HG03520 (cell line): ENCODE measurements at regions not wholly inside any gene's neighbourhood (a gene's known extent, or its start where the extent isn't known, plus 50 kb on each side); places are given as distances from the start of the nearest gene placed in this dataset.
A peak's percentile ranks its signal among the peaks of the same experiment; 100 is the strongest.
"Not testable (repeated sequence)": the region's sequence is repeated elsewhere in the genome, so short reads cannot be mapped to it uniquely, and the experiment has no call there.

Source experiments
- ATAC-seq: cut with Tn5 transposase; IDR thresholded peaks from one replicate; pipeline ENCODE4 v1.9.1; 2021; ENCODE audit warnings: mild to moderate bottlenecking, moderate library complexity; ENCODE audit not compliant: unreplicated experiment

DNA sequence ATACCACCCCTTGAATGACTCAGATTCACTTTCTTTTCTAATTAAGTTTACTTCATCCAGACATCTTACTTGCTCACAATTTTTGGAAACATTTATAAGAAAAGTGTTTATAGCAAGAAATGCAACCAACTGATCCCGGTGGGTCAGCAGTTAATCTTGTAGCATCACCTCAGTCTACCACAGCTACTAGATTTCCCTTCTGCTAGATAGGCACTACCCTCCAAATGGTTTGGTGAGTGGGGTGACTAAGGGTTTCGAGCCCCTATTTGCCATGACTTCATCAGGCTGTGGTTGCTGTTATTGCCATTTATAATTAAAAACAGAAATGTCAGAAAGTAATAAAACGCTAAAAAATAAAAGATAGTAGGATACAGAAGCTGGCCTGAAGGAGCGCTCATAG, 930.1 kb upstream of the GJE1 start:
- no peak for ATAC-seq

DNA sequence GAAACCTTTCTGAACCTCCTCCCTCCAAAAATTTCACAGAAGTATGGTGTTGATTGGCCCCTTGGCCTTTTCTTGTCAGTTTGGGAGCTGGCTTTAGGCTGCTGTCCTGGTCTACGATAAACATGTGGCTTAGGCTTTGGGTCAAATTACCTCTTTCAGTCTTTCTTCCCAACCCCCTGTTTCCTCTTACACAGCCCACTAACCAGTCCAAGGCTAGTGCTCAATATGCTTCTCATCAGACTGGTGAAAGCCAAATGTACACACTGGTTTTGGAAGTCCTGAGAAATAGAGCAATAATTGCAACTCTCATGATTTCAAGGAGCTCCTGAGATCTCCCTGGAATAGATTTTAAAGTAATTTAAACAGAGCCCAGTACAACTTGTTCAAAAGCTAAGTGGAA, 933.7 kb upstream of the GJE1 start:
- no peak for ATAC-seq

DNA sequence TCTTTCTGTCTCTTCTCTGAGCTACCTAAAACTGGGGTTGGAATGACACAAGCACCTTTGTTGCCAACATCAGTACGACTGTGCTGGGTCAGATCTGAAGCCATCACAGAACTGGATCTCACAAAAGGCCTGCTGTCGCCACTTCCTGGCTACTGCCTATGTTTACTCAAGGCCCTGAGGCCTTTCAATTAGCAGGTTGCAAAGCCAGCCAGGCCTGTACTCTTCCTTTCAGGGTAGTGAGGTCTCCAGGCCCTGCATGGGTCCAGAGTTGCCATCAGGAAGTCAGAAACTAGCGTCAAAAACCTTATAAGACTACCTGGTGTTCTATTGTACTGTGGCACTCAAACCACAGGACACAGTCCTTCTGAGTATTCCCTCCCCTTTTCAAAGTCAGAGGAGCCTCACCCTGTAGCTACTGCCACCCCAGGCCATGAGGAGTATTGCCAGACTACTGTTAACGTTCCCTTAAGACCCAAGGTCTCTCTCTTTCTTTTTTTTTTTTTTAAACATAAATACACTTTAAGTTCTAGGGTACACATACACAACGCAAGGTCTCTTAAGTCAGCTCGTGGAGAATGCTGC, 937.4 kb upstream of the GJE1 start:
- peak; percentile 53 for ATAC-seq

DNA sequence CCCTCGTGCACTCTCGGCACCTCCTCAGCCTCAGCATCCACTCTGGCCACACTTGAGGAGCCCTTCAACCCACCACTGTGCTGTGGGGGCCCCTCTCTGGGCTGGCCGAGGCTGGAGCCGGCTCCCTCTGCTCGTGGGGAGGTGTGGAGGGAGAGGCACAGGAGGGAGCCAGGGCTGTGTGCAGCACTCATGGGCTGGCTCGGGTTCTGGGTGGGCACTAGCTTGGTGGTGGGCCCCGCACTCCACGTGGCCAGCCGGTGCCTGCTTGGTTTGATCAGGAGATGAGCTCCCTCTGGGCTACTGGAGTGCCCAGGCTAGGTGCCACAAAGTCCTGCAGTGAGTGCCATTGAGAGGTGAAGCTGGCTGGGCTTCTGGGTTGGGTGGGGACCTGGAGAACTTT, 949.4 kb upstream of the GJE1 start:
- no peak for ATAC-seq

DNA sequence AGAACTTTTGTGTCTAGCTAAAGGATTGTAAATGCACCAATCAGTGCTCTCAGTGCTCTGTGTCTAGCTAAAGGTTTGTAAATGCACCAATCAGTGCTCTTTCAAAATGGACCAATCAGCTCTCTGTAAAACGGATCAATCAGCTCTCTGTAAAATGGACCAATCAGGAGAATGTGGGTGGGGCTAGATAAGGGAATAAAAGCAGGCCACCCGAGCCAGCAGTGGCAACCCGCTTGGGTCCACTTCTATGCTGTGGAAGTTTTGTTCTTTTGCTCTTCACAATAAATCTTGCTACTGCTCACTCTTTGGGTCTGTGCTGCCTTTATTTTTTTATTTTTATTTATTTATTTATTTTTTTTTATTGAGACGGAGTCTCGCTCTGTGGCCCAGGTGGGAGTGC, 957.3 kb upstream of the GJE1 start:
- not testable (repeated sequence) for ATAC-seq

DNA sequence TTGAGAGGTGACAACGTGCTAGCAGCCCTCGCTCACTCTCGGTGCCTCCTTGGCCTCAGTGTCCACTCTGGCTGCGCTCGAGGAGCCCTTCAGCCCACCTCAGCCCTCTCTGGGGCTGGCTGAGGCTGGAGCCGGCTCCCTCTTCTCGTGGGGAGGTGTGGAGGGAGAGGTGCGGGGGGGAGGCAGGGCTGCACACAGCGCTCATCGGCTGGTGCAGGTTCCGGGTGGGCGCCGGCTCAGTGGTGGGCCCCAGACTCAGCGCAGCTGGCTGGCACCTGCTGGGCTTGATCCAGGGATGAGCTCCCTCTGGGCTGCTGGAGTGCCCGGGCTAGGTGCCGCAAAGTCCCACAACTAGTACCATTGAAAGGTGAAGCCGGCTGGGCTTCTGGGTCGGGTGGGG, 957.8 kb upstream of the GJE1 start:
- no peak for ATAC-seq

DNA sequence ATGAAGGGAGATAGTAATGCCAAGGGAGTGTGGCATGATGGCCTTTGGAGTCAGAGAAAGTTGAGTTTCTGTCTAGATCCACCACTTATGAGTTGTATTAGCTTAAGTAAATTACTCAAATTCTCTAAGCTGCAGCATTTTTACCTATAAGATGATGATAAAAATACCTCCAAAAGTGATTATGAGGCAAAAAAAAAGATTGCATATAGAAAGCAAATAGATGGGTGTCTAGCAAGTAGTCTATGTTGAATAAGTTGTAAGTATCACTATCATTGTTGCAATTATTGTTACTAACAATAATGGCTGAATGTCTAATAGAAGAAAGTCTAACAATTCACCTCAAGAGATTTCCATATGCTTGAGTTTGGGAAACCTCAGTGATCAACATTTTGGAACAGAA, 959.2 kb upstream of the GJE1 start:
- no peak for ATAC-seq

DNA sequence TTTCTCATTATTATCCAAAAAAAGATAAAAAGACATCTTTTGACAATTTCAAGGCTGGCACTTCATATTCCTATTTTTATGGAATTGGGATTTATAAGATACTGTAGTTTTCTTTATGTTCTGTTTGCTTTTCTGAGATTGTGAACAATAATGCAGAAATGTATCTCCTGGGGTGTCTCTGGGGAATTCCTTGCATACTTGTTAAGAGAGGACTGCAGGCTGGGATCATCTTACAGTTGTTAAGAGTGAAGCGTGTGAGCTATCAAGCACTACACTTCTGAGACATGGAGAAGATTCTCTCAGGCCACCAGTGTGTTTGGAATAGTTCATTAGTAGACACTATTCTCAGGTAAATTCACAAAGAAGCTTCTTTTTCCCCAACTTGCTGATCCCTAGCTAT, 963.3 kb upstream of the GJE1 start:
- no peak for ATAC-seq

DNA sequence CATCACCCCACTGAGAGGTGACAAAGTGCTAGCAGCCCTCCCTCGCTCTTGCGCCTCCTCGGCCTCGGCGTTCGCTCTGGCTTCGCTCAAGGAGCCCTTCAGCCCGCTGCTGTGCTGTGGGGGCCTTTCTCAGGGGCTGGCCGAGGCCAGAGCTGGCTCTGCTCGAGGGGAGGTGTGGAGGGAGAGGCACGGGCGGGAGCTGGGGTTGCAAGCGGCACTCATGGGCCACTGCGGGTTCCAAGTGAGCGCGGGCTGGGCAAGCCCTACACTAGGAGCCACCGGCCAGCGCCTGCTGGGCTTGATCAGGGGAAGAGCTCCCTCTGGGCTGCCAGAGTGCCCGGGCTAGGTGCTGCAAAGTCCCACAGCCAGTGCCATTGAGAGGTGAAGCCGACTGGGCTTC, 964.8 kb upstream of the GJE1 start:
- no peak for ATAC-seq

DNA sequence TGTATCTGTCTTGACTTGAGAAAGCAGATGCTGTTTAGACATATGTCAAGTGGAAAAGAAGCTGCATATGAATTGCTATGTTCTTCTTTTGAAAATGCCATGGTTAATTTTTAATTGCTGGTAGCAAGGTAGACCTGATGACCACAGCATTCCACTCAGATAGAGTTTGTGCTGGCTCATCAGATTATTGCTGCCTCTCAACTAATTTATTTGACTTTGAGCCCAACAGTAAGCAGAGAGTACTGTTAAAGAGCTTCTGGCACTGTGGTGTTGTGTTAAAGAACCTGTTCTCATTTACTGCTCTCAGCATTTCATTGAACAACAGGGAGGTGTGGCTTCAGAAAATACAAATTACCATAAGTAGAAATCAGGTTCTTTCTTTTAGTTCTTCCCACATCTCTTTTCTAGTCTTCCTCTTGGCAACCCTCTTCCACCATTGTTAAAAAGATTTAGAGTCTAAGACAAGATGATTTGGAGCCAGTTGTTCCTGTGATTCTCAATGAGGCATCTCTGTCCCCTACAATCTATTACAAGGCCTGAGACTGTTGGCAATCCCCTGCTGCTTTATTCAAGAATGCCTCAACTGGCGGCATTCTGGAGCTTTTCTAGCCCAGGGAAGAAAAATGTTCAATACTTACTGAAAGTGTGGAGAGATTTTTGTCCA, 967.6 kb upstream of the GJE1 start:
- ATAC-seq = no peak

DNA sequence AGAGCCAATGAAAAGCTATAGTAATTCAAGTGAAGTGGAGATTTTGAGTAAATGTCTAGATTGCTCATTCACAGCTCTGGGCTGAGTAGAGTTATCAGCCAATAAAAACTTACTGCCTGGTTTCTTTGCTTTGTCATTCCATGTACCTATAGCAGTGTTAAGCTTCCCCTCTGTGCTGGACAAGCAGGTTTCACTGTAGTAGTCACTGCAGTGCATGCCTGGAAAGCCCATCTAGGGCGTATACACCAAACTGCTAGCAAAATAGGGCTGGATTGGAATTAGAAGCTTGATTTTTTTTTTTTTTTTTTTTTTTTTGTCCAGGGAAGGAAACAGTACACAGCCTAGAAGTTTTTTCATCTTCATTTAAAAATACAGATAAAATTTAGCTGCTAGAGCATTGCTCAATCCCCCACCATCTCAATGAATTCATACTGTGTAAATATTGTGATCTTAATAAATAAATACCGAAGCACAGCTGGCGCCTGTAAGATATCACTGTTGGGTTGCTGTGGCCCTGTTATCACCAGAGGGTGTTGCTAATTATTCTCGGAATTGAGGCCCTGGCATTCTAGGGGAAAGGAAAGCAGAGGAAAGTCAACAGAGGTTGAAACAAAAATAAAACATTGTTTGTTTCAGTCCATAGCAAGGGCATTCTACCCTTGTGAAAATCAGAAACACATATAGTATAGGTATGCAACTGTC, 968.5 kb upstream of the GJE1 start:
- ATAC-seq = no peak

DNA sequence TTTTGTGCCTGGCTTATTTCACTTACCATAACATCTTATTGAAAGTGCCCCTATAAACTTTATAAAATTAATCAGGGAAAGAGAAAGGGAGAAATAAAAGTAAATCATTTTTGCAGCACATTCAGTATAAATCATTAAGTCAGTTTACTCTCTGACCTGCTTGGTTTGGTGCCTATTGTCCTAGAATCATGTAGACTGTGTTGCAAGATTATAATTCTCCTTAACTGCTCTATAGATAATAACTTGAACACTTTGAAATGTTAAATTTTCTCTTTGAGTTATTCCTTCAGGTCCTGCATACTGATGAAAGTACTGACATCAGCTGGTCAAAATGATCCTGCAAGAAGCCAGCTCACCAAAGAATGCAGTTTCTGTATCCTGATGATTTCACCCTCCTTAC, 969.6 kb upstream of the GJE1 start:
- no peak for ATAC-seq

DNA sequence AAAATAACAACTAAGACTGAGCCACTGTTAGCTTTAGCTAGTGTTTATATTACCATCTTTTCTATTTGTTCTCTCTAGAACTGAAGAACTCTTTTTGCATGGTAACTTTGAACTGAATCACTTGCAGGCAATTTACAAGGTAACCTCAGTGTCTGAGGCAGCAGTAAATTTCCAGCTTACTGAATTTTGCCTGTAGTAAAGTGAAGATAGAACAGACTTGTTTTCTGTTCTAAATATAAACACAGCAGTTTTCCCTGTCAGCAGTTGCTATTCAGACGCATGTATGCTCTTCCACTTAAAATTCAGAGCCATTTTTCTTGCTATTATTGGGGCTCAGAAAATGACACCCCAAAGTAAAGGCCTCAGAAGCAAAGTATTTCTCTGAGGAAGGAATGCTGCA, 974.0 kb upstream of the GJE1 start:
- no peak for ATAC-seq

DNA sequence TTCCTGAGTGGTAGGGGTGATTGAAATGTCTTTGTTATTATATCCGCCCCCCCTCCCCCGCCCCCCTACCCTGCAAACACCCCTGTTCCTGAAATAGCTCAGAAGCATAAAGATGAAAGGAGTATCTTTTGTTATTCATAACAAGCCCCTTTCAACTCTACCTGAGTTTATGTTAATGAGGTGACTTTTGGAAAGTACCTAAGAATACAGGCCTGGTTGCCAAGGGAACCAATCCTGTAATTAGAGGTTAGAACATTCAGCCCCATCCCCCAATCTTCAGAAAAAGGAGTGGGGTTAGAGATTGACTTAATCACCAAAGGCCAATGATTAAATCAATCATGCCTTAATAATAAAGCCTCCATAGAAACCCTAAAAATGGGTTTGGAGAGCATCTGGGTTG, 979.2 kb upstream of the GJE1 start:
- ATAC-seq = no peak

DNA sequence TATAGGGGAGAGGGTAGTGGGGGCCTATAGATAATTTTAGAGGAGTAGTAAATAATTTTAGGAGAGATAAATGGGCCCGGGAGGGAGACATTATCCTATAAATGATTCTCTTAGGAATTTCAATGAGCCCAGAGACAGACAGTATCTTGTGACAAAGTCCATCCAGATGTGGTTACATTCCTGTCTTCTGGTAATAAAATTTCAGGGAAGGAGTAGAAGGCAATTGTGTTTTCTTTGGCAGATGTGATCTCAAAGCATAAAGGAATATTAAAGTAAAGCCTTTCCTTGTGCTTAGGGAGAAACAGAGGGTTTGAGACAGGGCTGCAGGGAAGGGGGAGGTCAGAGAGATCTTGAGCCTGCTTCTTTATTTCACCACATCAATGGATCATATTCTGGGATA, 979.8 kb upstream of the GJE1 start:
- ATAC-seq = no peak

DNA sequence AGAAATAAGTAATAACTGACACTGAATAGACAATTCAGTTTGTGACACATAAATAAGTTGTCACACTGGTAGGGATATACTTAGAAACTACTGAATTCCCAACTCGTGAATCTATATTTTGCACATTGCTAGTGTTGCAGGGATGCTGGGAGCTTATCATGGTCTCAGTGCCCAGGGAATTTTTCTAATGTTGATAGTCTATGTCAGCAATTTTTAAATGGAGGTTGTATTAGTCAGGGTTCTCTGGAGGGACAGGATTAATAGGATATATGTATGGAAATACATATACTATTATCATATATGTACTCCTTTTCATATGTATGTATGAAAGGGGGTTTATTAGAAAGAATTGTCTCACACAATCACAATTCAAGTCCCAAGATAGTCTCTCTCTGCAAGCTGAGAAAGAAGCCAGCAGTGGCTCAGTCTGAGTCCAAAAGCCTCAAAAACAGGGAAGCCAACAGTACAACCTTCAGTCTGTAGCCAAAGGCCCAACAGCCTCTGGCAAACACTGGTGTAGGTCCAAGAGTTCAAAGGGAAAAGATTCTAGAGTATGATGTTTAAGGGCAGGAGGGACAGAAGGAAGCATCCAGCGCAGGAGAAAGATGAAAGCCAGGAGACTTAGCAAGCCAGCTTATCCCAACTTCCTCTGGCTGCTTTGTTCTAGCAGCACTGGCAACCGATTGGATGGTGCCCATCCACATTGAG, 980.9 kb upstream of the GJE1 start:
- no peak for ATAC-seq

DNA sequence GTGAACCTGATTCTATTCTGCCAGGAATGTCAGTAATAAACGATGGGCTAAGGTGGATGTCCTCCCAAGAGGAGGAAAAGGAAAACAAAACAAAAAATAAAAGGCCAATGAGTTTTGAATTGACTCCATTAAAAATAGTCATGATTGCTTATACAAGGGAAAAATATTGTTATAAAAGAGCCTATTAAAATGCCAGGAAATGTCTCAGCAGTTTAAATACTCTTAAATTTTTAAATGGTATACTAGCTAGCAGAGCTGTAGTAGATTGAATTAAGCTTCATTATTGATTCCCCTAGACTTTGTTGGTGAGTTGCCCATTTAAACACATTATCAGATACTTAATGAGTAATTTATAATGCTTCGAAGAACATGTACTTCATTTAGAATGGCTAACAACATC, 990.9 kb upstream of the GJE1 start:
- ATAC-seq = no peak

DNA sequence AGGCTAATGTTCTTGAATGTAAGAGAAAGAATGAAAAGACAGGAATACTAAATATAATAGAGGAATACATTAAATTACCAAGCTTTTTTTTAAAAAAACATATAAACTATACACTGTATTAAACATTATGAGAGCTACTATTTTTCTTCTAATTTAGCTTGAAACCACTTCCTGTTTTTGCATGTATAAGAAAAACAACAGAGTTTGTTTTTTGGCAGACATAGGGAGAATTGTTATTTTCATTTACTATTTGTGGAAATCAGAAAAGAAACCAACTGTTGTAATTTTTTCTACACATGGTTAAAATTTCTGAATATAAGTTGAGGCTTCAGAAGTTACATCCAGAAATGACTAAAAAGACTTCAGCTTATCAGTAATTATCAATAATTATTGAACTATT, 991.8 kb upstream of the GJE1 start:
- no peak for ATAC-seq

DNA sequence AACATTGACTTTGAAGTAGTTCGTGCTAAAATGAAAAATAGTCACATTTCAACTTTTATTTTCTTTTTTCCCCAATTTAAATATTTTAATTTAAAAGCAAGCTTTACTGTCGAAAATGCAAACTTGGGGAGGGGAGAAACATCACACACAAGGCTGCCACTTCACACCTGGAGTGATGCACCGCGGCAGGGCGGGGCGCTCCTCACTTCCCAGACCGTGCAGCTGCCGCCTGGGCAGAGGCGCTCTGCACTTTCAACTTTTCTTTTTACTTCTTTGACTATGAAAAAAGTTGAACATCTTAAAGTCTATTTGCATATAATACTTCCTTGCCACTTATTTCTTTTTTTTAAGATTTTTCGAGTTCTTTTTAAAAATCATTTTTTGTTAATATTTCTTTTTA, 993.3 kb upstream of the GJE1 start:
- ATAC-seq = no peak

DNA sequence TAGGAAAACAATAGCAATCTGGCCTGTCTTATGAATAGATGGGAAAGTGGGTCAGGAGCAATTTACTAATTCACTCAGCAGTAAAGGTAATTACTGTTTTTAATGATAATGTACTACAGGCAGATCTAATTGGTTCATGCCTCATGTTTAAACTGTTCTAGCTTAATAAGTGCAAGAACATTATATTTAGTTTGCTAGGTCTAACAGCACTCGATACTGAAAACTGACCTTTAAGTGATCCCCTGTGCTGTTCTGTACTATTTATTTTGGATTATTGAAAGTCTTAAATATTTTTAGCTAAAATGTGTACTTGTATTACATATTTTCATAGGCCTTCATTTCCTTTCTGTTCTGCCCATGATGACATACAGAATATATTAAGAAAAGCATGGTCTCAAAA, 998.0 kb upstream of the GJE1 start:
- ATAC-seq = no peak

DNA sequence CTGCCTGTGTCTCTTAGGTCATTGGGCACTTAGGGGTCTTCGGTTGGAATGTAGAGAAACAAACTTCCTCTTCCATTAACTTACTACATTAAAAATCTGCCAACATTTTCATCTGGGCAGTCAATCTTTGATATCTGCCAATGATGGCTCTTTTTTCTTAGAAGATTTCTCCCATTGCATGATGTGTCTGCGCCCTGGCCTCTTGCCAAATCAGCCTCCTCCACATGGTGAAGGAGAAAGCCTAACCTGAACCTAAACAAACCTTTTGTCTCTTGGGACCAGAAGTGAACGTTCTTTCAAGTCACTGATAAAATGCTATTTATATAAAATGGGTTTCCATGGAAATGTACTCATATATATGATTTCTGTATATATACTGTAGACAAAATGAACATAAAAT, 998.9 kb upstream of the GJE1 start:
- ATAC-seq = no peak

DNA sequence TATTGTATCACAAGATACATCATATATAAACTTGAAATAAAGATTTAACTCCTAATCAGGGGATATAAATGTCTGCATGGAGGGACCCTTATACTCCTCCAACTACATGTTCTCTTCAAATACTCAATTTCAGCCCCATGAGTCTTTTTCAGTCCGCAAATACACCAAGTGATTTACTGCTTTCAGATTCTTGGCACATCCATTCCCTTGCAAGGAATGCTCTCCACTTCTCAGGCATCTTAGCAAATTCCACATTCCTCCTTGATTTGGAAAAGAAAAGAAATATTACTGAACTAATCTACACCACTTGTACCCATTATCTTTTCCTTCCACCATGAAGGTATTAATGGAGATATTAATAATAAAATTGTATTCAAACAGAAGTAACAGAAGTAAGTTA, 999.4 kb upstream of the GJE1 start:
- ATAC-seq = no peak
